GM12873 (cell line): ENCODE measurements at regions not wholly inside any gene's neighbourhood (a gene's known extent, or its start where the extent isn't known, plus 50 kb on each side); places are given as distances from the start of the nearest gene placed in this dataset.

ENCODE experiments used
- CTCF ChIP-seq: IDR thresholded peaks from 2 replicates; pipeline ENCODE4 v1.5.1; 2012; ENCODE audit warnings: low read depth, mild to moderate bottlenecking, moderate library complexity, low read length, control low read depth; ENCODE audit not compliant: insufficient read depth; ENCODE audit errors: missing control alignments

DNA sequence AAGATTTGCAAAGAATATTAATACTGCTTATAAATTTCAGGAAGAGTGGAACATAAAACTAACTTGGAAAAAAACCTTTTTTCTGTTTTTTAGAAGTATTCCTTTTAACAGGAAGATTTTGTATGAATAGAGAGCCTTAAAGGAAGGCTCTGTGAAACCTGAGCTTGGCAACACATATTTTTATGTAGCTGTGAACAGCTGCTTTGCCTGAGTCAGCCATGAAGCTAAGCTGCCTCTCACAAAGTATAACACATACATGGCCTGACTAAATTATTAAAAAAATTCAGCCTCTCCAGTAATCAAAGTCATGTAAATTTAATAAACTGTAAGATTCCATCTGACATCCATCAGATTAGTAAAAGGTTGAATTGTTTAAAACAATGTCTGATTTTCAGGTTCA, 547.5 kb downstream of the ELAVL2 start:
- TF ChIP-seq CTCF, result no peak

GRCh38 chr9:23287390-23287789, 538.6 kb downstream of the ELAVL2 start:
- TF ChIP-seq CTCF, result no peak

GRCh38 chr9:23288545-23288944, 537.5 kb downstream of the ELAVL2 start:
- no peak for TF ChIP-seq CTCF

DNA sequence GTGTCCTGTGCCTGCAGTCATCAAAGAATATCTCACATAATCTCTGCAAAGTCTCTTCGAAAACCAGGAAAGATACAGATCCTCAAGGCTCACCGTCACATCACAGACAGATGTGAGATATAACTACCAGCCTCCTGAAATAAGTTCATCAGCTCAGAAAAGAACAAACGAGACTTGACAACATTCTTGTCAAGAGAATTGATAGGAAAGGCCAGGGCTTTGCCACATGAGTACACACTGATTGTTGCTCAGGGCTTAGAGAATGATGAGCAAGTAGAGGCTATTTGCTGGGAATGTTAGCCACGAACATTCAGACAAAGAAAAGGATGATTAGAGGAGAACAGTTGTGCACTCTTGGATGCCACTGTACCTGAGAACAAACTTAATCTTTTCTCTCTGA, 535.1 kb downstream of the ELAVL2 start:
- TF ChIP-seq CTCF, result no peak

- TF ChIP-seq CTCF, result no peak
Measured at GRCh38 chr9:23302281-23302680, 523.8 kb downstream of the ELAVL2 start.

GRCh38 chr9:23306731-23307130, 519.3 kb downstream of the ELAVL2 start:
- TF ChIP-seq CTCF, result no peak

- TF ChIP-seq CTCF, result no peak
Measured at GRCh38 chr9:23307731-23308513, 518.1 kb downstream of the ELAVL2 start.
